ENCODE measurements at regions not wholly inside any gene's neighbourhood (a gene's known extent, or its start where the extent isn't known, plus 50 kb on each side); places are given as distances from the start of the nearest gene placed in this dataset.

DNA sequence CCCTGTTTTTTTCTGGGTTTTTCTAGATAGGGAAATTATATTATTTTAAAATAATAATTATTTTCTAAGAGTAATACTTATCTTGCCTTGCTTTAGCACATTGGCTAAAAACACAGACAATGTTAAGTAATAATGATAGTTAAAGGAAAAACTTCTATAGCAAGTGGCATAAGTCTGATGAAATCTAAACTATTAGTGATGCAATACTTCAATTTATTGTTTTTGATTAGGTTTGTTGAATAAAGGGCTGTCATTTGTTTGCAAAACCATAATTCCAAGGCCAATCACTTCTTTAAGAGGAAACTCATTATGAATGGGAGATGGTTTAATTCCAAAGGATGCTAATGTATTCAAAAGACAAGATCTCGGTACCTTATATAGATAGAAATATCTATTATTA, 293.8 kb upstream of the FBXL7 start:
- Histone ChIP-seq H3K27me3 (replicated peaks; ENCODE audit: insufficient read depth) (no peaks in the 10 kb centered on the region), H3F3A (ENCODE audit: insufficient read depth) (no peaks in the 10 kb centered on the region), H4K20me1 (ENCODE audit: insufficient read depth) (no peaks in the 10 kb centered on the region), H3K36me3 (ENCODE audit: low read depth) (no peaks in the 10 kb centered on the region), H2AFZ (no peak overlapping the region), H3K9me3 (ENCODE audit: low read depth) (no peaks in the 10 kb centered on the region), H3K4me1 (ENCODE audit: insufficient read depth) (peaks cover 9% of the 10 kb centered on the region; the same call in 1 of the 2 replicates), H3K79me2 (ENCODE audit: insufficient read depth) (no peaks in the 10 kb centered on the region), H3K27ac (no peak overlapping the region), H3K9ac (no peak overlapping the region), H3K4me2 (ENCODE audit: unreplicated experiment) (no peak overlapping the region), H3K4me3 (no peak overlapping the region), H3K9me2 (ENCODE audit: insufficient read depth) (no peaks in the 10 kb centered on the region)
- in situ Hi-C loops (cut with MboI), result no loop called here
- 82 to 88% methylated on average over 1 of the region's 1 CpG for WGBS, 2 experiments (ENCODE audit: low coverage in 1 of 2, low lambda C conversion rate in 2 of 2, missing lambda C conversion rate in 2 of 2)
- no peak for DNase-seq
- TF ChIP-seq EZH2phosphoT487 (IDR thresholded peaks at IDR 0.05; ENCODE audit: insufficient read depth, low read depth) (no peak), EZH2 (IDR thresholded peaks at IDR 0.05; ENCODE audit: insufficient read depth, poor library complexity, severe bottlenecking) (no peak)

DNA sequence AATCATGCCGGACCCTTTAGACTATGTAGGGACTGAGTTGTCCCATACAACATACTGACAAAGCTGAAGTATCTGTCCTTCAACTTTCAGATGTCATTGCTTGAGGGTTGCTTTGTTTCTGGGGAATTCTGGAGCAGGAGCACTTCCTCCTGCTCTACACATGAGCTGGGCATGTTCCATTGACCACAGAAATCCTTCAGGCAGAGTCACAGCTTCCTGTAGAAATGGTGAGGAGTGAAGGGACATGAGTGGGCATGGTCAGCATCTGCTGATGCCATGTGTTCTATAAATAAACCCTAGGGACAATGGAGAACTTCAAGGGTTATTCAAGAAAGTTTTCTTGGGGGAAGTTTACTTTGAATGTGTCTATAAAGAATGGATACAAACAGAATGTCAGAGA, 296.6 kb upstream of the FBXL7 start:
- in situ Hi-C loops (cut with MboI), result no loop called here
- Histone ChIP-seq H3K36me3 (ENCODE audit: low read depth) (no peaks in the 10 kb centered on the region), H4K20me1 (ENCODE audit: insufficient read depth) (no peaks in the 10 kb centered on the region), H3K9ac (no peak overlapping the region), H3K4me2 (ENCODE audit: unreplicated experiment) (no peak overlapping the region), H3K79me2 (ENCODE audit: insufficient read depth) (no peaks in the 10 kb centered on the region), H3K9me3 (ENCODE audit: low read depth) (no peaks in the 10 kb centered on the region), H3K4me3 (no peak overlapping the region), H3K4me1 (ENCODE audit: insufficient read depth) (peaks cover 9% of the 10 kb centered on the region; the same call in 1 of the 2 replicates), H3K9me2 (ENCODE audit: insufficient read depth) (no peaks in the 10 kb centered on the region), H3K27ac (no peak overlapping the region), H3F3A (ENCODE audit: insufficient read depth) (no peaks in the 10 kb centered on the region), H3K27me3 (replicated peaks; ENCODE audit: insufficient read depth) (no peaks in the 10 kb centered on the region), H2AFZ (no peak overlapping the region)
- DNase-seq, result peak; percentile 77
- TF ChIP-seq EZH2 (IDR thresholded peaks at IDR 0.05; ENCODE audit: insufficient read depth, poor library complexity, severe bottlenecking), result no peak
- TF ChIP-seq EZH2phosphoT487 (IDR thresholded peaks at IDR 0.05; ENCODE audit: insufficient read depth, low read depth), result no peak
- 56 to 60% methylated on average over 1 of the region's 1 CpG for WGBS, 2 experiments (ENCODE audit: low coverage in 1 of 2, low lambda C conversion rate in 2 of 2, missing lambda C conversion rate in 2 of 2)

DNA sequence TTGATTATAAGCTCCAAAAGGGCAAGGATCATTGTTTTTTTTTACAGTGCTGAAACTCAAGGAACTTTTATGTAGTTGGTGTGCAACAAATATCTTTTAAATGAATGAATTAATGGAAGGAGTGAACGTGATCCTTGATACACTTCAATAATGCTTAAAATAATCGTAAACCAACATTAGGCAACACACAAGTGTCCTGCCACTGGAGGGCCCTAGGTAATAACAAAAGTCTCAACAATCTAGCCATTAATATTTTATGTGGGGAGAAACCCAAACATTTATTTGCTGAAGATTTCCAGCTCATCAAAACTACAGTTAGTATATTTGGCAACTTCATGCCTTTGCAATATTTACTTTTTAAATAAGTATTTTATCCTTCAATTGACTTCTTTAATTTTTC, 309.0 kb upstream of the FBXL7 start:
- no peak overlapping the region for H3K4me2 ChIP-seq (ENCODE audit: unreplicated experiment)
- H3K36me3 ChIP-seq (ENCODE audit: low read depth), result no peaks in the 10 kb centered on the region
- 22 to 30% methylated on average over 2 of the region's 2 CpGs for WGBS, 2 experiments (ENCODE audit: low coverage in 1 of 2, low lambda C conversion rate in 2 of 2, missing lambda C conversion rate in 2 of 2)
- 0 out of 2 replicates have a peak, but pooled peaks cover 3% of the 10 kb centered on the region for H3K27me3 ChIP-seq (replicated peaks; ENCODE audit: insufficient read depth)
- H3F3A ChIP-seq (ENCODE audit: insufficient read depth), result no peaks in the 10 kb centered on the region
- H3K27ac ChIP-seq, result no peak overlapping the region
- no peak overlapping the region for H3K4me3 ChIP-seq
- no peaks in the 10 kb centered on the region for H3K4me1 ChIP-seq (ENCODE audit: insufficient read depth)
- no peaks in the 10 kb centered on the region for H4K20me1 ChIP-seq (ENCODE audit: insufficient read depth)
- in situ Hi-C loops (cut with MboI), result no loop called here
- no peaks in the 10 kb centered on the region for H3K79me2 ChIP-seq (ENCODE audit: insufficient read depth)
- no peak overlapping the region for H3K9ac ChIP-seq
- no peaks in the 10 kb centered on the region for H3K9me3 ChIP-seq (ENCODE audit: low read depth)
- DNase-seq, result peak; percentile 23
- H2AFZ ChIP-seq, result no peak overlapping the region
- H3K9me2 ChIP-seq (ENCODE audit: insufficient read depth), result no peaks in the 10 kb centered on the region
- TF ChIP-seq EZH2 (IDR thresholded peaks at IDR 0.05; ENCODE audit: insufficient read depth, poor library complexity, severe bottlenecking), result no peak
- TF ChIP-seq EZH2phosphoT487 (IDR thresholded peaks at IDR 0.05; ENCODE audit: insufficient read depth, low read depth), result no peak

DNA sequence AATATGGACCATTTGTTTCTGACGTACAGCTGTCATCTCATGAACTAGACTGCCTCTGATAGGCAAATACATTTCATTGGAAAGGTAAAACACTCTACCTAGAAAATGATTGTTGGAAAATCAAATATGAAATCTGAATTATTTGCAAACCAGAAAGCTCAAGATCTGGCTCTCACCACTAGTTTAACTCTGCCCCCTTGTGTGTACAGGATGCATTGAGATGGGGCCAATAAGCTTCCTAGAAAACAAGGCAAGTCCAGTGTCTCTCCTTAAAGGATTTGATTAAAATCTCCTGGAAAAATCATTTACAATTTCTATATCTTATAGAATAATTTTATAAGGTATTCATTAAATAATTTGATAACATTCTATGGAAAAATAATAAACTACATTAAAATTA, 311.9 kb upstream of the ANKH start:
- Histone ChIP-seq H3K9me2 (ENCODE audit: insufficient read depth) (no peaks in the 10 kb centered on the region), H3K27me3 (replicated peaks; ENCODE audit: insufficient read depth) (0 out of 2 replicates have a peak, but pooled peaks cover 7% of the 10 kb centered on the region), H2AFZ (no peak overlapping the region), H3K79me2 (ENCODE audit: insufficient read depth) (no peaks in the 10 kb centered on the region), H3K27ac (no peak overlapping the region), H4K20me1 (ENCODE audit: insufficient read depth) (no peaks in the 10 kb centered on the region), H3K36me3 (ENCODE audit: low read depth) (no peaks in the 10 kb centered on the region), H3K4me1 (ENCODE audit: insufficient read depth) (no peaks in the 10 kb centered on the region), H3K9me3 (ENCODE audit: low read depth) (no peaks in the 10 kb centered on the region), H3K4me2 (ENCODE audit: unreplicated experiment) (no peak overlapping the region), H3K9ac (no peak overlapping the region), H3F3A (ENCODE audit: insufficient read depth) (no peaks in the 10 kb centered on the region), H3K4me3 (no peak overlapping the region)
- DNase-seq, result peak; percentile 50
- in situ Hi-C loops (cut with MboI), result no loop called here
- 58 to 73% methylated on average over 1 of the region's 1 CpG for WGBS, 2 experiments (ENCODE audit: low coverage in 1 of 2, low lambda C conversion rate in 2 of 2, missing lambda C conversion rate in 2 of 2)
- TF ChIP-seq EZH2phosphoT487 (IDR thresholded peaks at IDR 0.05; ENCODE audit: insufficient read depth, low read depth) (no peak), EZH2 (IDR thresholded peaks at IDR 0.05; ENCODE audit: insufficient read depth, poor library complexity, severe bottlenecking) (no peak)

DNA sequence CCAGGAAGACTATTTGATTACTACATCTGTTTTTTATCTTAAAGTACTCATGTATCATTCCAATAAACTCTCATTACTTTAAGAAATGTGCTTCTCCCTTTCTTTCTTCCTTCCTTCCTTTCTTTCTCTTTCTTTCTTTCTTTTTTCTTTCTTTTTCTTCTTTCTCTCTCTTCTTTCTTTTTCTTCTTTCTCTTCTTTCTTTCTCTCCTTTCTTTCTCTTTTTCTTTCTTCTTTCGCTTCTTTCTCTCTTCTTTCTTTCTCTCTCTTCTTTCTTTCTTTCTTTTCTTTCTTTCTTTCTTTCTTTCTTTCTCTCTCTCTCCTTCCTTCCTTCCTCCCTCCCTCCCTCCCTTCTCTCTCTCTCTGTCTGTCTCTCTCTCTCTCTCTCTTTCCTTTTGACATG, 298.6 kb upstream of the ANKH start:
- Histone ChIP-seq H3K9me2 (ENCODE audit: insufficient read depth) (no peaks in the 10 kb centered on the region), H2AFZ (no peak overlapping the region), H3K4me3 (no peak overlapping the region), H3F3A (ENCODE audit: insufficient read depth) (no peaks in the 10 kb centered on the region), H3K27me3 (replicated peaks; ENCODE audit: insufficient read depth) (peaks cover 14% of the 10 kb centered on the region), H3K36me3 (ENCODE audit: low read depth) (no peaks in the 10 kb centered on the region), H3K9ac (no peak overlapping the region), H3K79me2 (ENCODE audit: insufficient read depth) (no peaks in the 10 kb centered on the region), H3K9me3 (ENCODE audit: low read depth) (no peaks in the 10 kb centered on the region), H4K20me1 (ENCODE audit: insufficient read depth) (no peaks in the 10 kb centered on the region), H3K27ac (no peak overlapping the region), H3K4me1 (ENCODE audit: insufficient read depth) (no peaks in the 10 kb centered on the region), H3K4me2 (ENCODE audit: unreplicated experiment) (no peak overlapping the region)
- WGBS, 2 experiments (ENCODE audit: low coverage in 1 of 2, low lambda C conversion rate in 2 of 2, missing lambda C conversion rate in 2 of 2), result 39 to 40% methylated on average over 1 of the region's 1 CpG
- no peak for DNase-seq
- no peak for TF ChIP-seq EZH2phosphoT487 (IDR thresholded peaks at IDR 0.05; ENCODE audit: insufficient read depth, low read depth)
- no peak for TF ChIP-seq EZH2 (IDR thresholded peaks at IDR 0.05; ENCODE audit: insufficient read depth, poor library complexity, severe bottlenecking)
- in situ Hi-C loops (cut with MboI), result no loop called here
